ENCODE measurements at regions not wholly inside any gene's neighbourhood (a gene's known extent, or its start where the extent isn't known, plus 50 kb on each side); places are given as distances from the start of the nearest gene placed in this dataset.
"Not testable (repeated sequence)": the region's sequence is repeated elsewhere in the genome, so short reads cannot be mapped to it uniquely, and the experiment has no call there.

DNA sequence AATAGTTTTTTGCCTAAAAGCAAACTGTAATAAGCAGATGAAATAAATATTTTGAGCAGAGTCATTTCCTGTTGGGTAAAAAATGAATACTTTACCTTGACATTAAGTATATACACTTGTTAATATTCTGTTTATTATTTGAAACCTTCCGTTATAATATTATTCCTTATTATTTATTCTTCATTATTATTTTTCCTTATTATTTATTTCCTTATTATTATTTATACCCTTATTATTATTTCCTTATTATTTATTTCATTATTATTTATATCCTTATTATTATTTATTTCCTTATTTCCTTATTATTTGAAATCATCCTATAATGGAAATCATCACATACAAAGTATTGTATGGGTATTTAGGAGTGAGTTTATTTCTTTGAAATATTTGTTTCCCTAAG, 232.2 kb upstream of the RBBP8 start:
- no peak for DNase-seq (ENCODE audit: low read depth in 2 of 2)

DNA sequence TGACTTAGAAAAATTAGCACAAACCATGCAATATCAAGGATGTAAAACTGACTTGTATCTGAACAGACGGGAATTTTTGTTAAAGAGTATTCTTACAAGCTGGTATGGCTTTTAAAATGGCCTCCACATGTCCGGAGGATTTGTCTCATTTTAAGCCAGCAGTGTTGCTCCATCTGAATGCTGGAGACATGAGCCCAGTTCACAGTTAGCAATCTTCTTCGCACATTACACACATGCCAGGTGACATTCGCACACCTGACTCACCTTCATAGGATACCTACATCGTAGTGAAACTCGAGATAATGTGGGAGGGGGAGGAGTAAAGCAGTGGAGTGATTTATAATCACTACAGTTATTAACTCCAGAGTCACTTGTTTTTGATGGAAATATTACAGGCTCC, 231.8 kb upstream of the RBBP8 start:
- DNase-seq (ENCODE audit: low read depth in 2 of 2): no peak

DNA sequence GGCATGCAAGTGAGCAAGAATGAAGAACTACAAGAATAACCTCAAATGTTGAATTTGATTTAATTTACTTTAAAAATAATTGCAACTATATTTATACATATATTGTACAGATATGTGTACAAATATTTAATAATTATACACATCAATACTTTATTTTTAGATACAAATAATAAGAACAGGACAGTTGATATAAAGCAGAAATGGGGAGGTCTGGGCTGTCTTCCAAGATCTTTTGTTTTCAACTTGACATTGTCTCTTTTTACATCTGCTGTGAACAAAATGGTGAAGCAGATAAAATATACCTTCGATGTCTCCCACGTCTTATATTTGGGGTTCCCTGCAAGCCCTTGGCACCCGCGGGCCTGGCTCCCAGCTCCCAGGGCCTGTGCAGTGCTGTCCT, 231.3 kb upstream of the RBBP8 start:
- no peak for DNase-seq (ENCODE audit: low read depth in 2 of 2)

DNA sequence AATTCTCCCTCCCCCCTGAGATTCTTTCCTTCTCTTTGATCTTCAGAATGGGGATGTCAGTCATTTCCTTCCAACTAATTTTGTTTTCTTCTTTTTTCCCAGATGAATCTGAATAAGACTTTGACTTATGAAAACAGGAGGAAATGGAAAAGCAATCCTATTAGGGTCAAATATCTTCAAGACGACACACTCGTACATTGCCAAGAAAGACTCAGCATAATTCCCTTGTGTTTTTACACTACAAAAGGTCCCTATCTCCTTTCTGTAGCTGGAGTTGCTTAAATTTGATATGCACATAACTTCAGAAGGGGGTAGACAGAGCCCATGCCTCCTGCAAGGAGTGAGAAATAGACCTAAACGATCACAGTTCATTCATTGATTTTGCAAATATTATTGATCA, 230.3 kb upstream of the RBBP8 start:
- no peak for DNase-seq (ENCODE audit: low read depth in 2 of 2)

GRCh38 chr18:22703883-22704585, 229.1 kb upstream of the RBBP8 start:
- no peak for DNase-seq (ENCODE audit: low read depth in 2 of 2)

DNA sequence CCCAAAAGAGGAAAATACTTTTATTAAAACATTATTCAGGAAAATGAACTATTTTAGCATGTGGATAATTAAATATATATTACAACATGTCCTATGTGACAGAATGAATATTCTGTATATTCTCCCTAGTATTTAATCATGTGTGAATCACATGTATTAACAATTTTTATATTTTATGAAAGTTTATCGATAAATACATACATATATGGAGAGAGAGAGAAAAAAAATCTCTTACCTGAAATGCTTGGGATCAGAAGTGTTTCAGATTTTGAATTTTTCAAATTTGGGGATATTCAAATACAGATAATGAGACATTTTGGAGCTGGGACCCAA, 228.6 kb upstream of the RBBP8 start:
- DNase-seq (ENCODE audit: low read depth in 2 of 2): no peak

- DNase-seq (ENCODE audit: low read depth in 2 of 2): no peak
These were observed 227.8 kb upstream of the RBBP8 start for GRCh38 chr18:22705328-22705727.

GRCh38 chr18:22706025-22706424, 227.1 kb upstream of the RBBP8 start:
- DNase-seq (ENCODE audit: low read depth in 2 of 2): not testable (repeated sequence)

GRCh38 chr18:22709288-22710060, 223.7 kb upstream of the RBBP8 start:
- no peak for DNase-seq (ENCODE audit: low read depth in 2 of 2)

- DNase-seq (ENCODE audit: low read depth in 2 of 2): no peak
These were observed 222.4 kb upstream of the RBBP8 start for GRCh38 chr18:22710673-22711191.

DNA sequence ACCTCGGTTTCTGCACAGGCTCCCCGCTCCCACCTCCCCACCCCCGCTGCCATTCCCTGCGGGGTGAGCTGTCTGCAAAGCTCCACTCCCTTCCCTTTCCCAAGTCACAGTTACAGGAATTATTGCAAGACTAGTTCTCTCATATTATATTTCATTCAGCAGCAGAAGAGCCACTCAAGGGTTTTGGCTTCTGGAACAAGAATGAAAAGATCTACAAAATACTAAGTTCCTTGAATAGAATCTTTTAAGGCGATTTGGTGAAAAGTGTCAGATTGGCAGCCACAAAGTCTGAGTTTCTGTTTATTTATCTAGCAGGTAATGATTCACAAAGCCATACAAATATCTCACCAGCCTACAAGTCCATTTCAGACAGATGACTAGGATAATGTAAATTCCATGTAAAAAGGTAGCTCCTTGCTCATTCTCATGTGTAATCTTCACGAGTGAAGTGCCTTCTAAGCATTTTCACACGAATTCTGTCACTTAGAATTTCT, 221.9 kb upstream of the RBBP8 start:
- no peak for DNase-seq (ENCODE audit: low read depth in 2 of 2)

DNA sequence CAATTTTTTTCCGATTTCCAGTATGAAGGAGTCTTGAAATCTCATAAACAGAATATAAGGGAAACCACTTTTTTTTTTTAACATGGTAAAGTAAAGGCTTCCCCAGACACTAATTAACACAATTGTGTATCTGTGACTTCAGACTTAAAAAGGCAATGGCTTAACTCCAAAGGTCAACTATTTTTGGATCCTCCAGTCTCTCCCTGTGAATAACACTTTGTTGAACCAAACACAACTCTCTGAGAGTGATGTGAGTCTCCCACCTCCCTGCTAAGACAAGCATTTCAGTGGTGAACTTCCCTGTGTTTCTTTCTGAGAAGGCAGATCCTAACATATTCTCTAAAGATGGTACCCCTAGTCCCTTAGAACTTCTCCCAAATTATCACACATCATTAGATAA, 219.6 kb upstream of the RBBP8 start:
- no peak for DNase-seq (ENCODE audit: low read depth in 2 of 2)

GRCh38 chr18:22717536-22717935, 215.6 kb upstream of the RBBP8 start:
- DNase-seq (ENCODE audit: low read depth in 2 of 2): not testable (repeated sequence)

GRCh38 chr18:22723221-22723620, 209.9 kb upstream of the RBBP8 start:
- DNase-seq (ENCODE audit: low read depth in 2 of 2): no peak

DNA sequence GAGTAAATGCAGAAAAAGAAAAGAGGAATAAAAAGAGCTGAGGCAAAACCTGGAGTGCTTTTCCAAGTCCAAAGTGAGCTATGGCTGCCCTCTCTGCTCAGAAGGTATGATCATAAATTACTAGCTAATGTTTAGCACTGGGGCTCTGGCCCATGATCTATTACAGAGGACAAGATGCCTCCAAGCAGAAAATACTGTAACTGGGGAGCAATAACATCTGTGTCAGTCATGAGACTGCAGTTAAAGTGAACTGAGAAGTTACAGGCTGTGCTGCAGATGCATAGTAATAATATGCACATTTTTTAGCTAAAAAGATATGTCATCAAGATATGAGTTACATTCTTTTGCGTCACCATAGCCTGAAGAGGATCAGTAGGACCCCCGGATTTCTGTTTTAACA, 209.4 kb upstream of the RBBP8 start:
- DNase-seq (ENCODE audit: low read depth in 2 of 2): no peak

DNA sequence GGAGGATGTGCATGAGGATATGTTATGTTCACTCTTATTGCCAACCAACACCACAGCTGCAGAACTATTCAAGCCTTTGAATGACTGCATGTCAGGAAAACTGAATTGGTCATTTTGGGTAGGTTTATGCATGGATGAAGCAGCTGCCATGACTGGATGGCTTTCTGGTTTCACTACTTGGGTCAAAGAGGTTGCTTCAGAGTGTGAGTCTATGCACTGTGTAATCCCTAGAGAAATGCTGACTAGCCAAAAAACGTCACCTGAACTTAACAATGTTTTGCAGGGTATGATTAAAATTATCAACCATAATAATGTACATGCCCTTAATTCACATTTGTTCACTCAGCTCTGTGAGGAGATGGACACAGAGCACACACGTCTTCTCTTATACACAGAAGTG, 206.7 kb upstream of the RBBP8 start:
- DNase-seq (ENCODE audit: low read depth in 2 of 2): no peak

- DNase-seq (ENCODE audit: low read depth in 2 of 2): no peak
These were observed 205.1 kb upstream of the RBBP8 start for GRCh38 chr18:22728016-22728415.

GRCh38 chr18:22728481-22729105, 204.5 kb upstream of the RBBP8 start:
- no peak for DNase-seq (ENCODE audit: low read depth in 2 of 2)

GRCh38 chr18:22731398-22731797, 201.7 kb upstream of the RBBP8 start:
- DNase-seq (ENCODE audit: low read depth in 2 of 2): no peak

DNA sequence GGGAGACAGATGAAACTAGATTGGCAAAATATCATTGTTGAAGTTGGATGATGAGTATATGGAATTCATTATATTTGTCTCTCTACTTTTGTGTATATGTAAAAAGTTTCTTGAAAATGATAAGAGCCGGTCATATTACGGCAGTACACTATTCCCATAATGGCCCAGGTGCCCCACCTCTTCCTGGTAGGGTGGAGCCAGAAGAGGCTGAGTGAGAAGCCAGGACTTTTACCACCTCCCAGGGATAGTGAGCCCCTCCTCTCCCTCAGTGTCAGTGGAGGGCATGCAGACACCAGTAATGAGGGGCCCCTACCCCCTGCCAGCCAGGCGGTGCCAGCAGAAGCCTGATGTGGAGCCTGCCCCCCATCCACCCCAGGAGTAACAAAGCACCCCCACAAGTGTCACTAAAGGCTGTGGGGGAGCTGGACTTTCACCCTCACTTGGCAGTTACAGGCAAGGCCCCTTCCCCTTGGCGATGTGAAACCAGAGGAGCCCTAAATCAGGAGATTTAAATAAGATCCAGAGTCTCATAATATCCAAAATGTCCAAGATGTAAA, 198.9 kb upstream of the RBBP8 start:
- DNase-seq (ENCODE audit: low read depth in 2 of 2): no peak

GRCh38 chr18:22734791-22735627, 198.1 kb upstream of the RBBP8 start:
- DNase-seq (ENCODE audit: low read depth in 2 of 2): no peak

- no peak for DNase-seq (ENCODE audit: low read depth in 2 of 2)
These were observed 196.1 kb upstream of the RBBP8 start for GRCh38 chr18:22737054-22737453.

Measured in stimulated activated CD4-positive, alpha-beta T cell treated with anti-CD3 and anti-CD28 coated beads, Interleukin-1b, Interleukin-23, amount 100 ng/mL, for 4 hours (primary cell).